Astrocyte (in vitro differentiated cells and primary cell): ENCODE measurements at regions not wholly inside any gene's neighbourhood (a gene's known extent, or its start where the extent isn't known, plus 50 kb on each side); places are given as distances from the start of the nearest gene placed in this dataset.

Experiments used
- DNase-seq: peaks from one replicate; pipeline ENCODE4 v3.0.0-alpha.2; 2010; ENCODE audit warnings: low read depth
- FAIRE-seq: peaks from 2 replicates; lab custom pipeline; 2011; peaks lifted over from hg19 to GRCh38; lab: Jason Lieb, UNC
- H2AFZ ChIP-seq: 2 replicates; pipeline ENCODE4 v1.6.0; 2012; ENCODE audit warnings: low read depth, low read length, inconsistent platforms
- H3K27ac ChIP-seq: 2 replicates; pipeline ENCODE4 v1.5.1; 2011; ENCODE audit warnings: low read depth, low read length, inconsistent platforms
- H3K27me3 ChIP-seq: 2 replicates; pipeline ENCODE4 v1.6.0; 2011; ENCODE audit warnings: low read length, inconsistent platforms; ENCODE audit not compliant: insufficient read depth
- H3K36me3 ChIP-seq: 2 replicates; pipeline ENCODE4 v1.5.1; 2011; ENCODE audit warnings: low read length, inconsistent platforms; ENCODE audit not compliant: insufficient read depth
- H3K4me1 ChIP-seq: 2 replicates; pipeline ENCODE4 v1.5.1; 2011; ENCODE audit warnings: low read length, inconsistent platforms; ENCODE audit not compliant: insufficient read depth
- H3K4me2 ChIP-seq: 2 replicates; pipeline ENCODE4 v1.6.0; 2012; ENCODE audit warnings: low read length, inconsistent platforms
- H3K4me3 ChIP-seq: 2 replicates; pipeline ENCODE4 v1.5.1; 2011; ENCODE audit warnings: low read depth, mild to moderate bottlenecking, low read length, inconsistent platforms; ENCODE audit not compliant: insufficient read depth
- H3K79me2 ChIP-seq: 2 replicates; pipeline ENCODE4 v1.6.0; 2012; ENCODE audit warnings: mild to moderate bottlenecking, low read length, inconsistent platforms; ENCODE audit not compliant: insufficient read depth
- H3K9ac ChIP-seq: 2 replicates; pipeline ENCODE4 v1.6.0; 2012; ENCODE audit warnings: mild to moderate bottlenecking, low read length, inconsistent platforms
- H3K9me3 ChIP-seq: 2 replicates; pipeline ENCODE4 v1.5.1; 2012; ENCODE audit warnings: low read depth, mild to moderate bottlenecking, low read length, inconsistent platforms; ENCODE audit not compliant: insufficient read depth
- H4K20me1 ChIP-seq: 2 replicates; pipeline ENCODE4 v1.6.0; 2012; ENCODE audit warnings: low read length, inconsistent platforms; ENCODE audit not compliant: insufficient read depth
- H3K27ac Mint-ChIP-seq: one replicate; pipeline ENCODE4 v1.8.0; 2021; ENCODE audit warnings: mild to moderate bottlenecking, mixed read lengths; ENCODE audit not compliant: unreplicated experiment
- H3K27me3 Mint-ChIP-seq: one replicate; pipeline ENCODE4 v1.8.0; 2021; ENCODE audit warnings: low read depth, mixed read lengths; ENCODE audit not compliant: unreplicated experiment
- H3K36me3 Mint-ChIP-seq: one replicate; pipeline ENCODE4 v1.8.0; 2021; ENCODE audit warnings: low read depth, mixed read lengths; ENCODE audit not compliant: unreplicated experiment
- H3K4me1 Mint-ChIP-seq: one replicate; pipeline ENCODE4 v1.8.0; 2021; ENCODE audit warnings: low read depth, mixed read lengths; ENCODE audit not compliant: unreplicated experiment
- H3K4me3 Mint-ChIP-seq: one replicate; pipeline ENCODE4 v1.8.0; 2021; ENCODE audit warnings: mild to moderate bottlenecking, moderate library complexity, mixed read lengths; ENCODE audit not compliant: unreplicated experiment
- H3K9me3 Mint-ChIP-seq: one replicate; pipeline ENCODE4 v1.8.0; 2021; ENCODE audit warnings: mild to moderate bottlenecking, mixed read lengths; ENCODE audit not compliant: unreplicated experiment
- EZH2 ChIP-seq: IDR thresholded peaks from 2 replicates; pipeline ENCODE4 v1.6.1; 2012; ENCODE audit warnings: mild to moderate bottlenecking, low read length, inconsistent platforms; ENCODE audit not compliant: insufficient read depth
- TF ChIP-seq, protein P1 (sequence below): IDR thresholded peaks from 2 replicates; pipeline ENCODE4 v1.5.1; 2011; ENCODE audit warnings: low read depth, mild to moderate bottlenecking, inconsistent platforms, low read length, moderate library complexity; ENCODE audit not compliant: insufficient read depth

DNA sequence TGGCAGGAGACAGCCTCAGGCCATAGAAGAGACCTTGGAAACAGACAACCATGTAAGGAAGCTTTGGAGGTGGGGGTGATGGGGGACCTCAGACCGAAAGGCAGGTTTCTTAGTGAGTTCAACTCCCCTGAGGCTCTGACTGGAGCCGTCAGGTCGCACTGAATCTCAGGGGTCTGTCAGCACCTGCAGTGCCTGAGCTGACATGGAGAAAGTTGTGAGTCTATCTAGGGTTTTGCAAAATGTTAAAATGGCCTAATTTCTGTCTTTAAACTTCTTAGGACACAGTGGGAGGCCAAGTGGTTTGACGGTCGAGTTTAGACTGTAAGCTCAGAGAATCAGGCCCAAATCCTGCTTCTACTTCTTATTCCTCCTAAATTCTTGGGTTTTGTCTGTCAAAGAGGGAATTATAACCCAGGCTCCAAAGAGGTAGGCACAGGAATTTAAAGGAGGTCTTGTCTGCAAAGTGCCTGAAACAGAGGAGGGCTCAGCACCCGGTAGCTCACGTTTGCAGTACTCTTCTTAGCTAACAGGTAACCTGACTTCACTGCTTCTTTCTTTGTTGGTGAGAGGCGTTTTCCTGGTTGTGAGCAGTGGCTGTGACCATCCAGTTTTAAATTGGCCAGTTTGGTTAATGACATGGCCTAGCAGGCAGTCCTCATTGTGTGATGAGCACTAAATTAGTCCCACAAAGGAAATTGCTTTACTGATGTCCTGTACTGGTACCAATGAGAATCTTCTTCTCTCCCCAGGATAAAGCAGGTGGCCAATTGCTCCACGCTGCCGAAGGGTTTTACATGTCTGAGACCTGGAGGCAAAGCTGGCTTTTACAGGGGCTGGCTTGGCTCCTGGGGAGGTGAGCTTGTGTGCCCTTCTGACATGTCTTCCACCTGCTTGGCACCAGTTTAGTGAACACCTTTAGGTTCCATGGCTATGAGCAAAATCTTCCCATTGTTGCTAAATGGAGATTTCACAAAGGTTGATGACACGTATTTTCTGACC, 95.7 kb downstream of the MYCN start:
- Histone ChIP-seq H3K4me2 (no peak overlapping the region), H3K9me3 (peaks cover 3% of the 10 kb centered on the region), H3K36me3 (no peaks in the 10 kb centered on the region), H3K4me1 (no peaks in the 10 kb centered on the region), H3K79me2 (no peaks in the 10 kb centered on the region), H3K9ac (no peak overlapping the region), H3K27me3 (no peaks in the 10 kb centered on the region), H2AFZ (no peak overlapping the region), H3K27ac (no peak overlapping the region), H4K20me1 (no peaks in the 10 kb centered on the region), H3K4me3 (no peak overlapping the region)
- no peak overlapping the region for H3K27ac Mint-ChIP-seq
- peaks cover 20% of the 10 kb centered on the region for H3K27me3 Mint-ChIP-seq
- FAIRE-seq (no peak), DNase-seq (no peak)
- TF ChIP-seq EZH2 = no peak
- TF ChIP-seq, protein P1, sequence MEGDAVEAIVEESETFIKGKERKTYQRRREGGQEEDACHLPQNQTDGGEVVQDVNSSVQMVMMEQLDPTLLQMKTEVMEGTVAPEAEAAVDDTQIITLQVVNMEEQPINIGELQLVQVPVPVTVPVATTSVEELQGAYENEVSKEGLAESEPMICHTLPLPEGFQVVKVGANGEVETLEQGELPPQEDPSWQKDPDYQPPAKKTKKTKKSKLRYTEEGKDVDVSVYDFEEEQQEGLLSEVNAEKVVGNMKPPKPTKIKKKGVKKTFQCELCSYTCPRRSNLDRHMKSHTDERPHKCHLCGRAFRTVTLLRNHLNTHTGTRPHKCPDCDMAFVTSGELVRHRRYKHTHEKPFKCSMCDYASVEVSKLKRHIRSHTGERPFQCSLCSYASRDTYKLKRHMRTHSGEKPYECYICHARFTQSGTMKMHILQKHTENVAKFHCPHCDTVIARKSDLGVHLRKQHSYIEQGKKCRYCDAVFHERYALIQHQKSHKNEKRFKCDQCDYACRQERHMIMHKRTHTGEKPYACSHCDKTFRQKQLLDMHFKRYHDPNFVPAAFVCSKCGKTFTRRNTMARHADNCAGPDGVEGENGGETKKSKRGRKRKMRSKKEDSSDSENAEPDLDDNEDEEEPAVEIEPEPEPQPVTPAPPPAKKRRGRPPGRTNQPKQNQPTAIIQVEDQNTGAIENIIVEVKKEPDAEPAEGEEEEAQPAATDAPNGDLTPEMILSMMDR = no peak
- H3K9me3 Mint-ChIP-seq = peaks cover 2% of the 10 kb centered on the region
- no peak overlapping the region for H3K4me3 Mint-ChIP-seq
- H3K36me3 Mint-ChIP-seq = no peaks in the 10 kb centered on the region
- no peaks in the 10 kb centered on the region for H3K4me1 Mint-ChIP-seq

GRCh38 chr2:16034975-16035746, 94.8 kb downstream of the MYCN start:
- H3K27me3 Mint-ChIP-seq = peaks cover 16% of the 10 kb centered on the region
- no peak for FAIRE-seq
- Histone ChIP-seq H3K36me3 (no peaks in the 10 kb centered on the region), H3K4me1 (no peaks in the 10 kb centered on the region), H4K20me1 (no peaks in the 10 kb centered on the region), H2AFZ (no peak overlapping the region), H3K4me3 (no peak overlapping the region), H3K79me2 (no peaks in the 10 kb centered on the region), H3K9me3 (peaks cover 3% of the 10 kb centered on the region), H3K27ac (no peak overlapping the region), H3K4me2 (no peak overlapping the region), H3K27me3 (no peaks in the 10 kb centered on the region), H3K9ac (no peak overlapping the region)
- no peak for DNase-seq
- no peaks in the 10 kb centered on the region for H3K36me3 Mint-ChIP-seq
- no peaks in the 10 kb centered on the region for H3K9me3 Mint-ChIP-seq
- no peak overlapping the region for H3K4me3 Mint-ChIP-seq
- TF ChIP-seq EZH2 = no peak
- TF ChIP-seq, protein P1 = no peak
- H3K27ac Mint-ChIP-seq = no peak overlapping the region
- no peaks in the 10 kb centered on the region for H3K4me1 Mint-ChIP-seq
